ENCODE measurements at regions not wholly inside any gene's neighbourhood (a gene's known extent, or its start where the extent isn't known, plus 50 kb on each side); places are given as distances from the start of the nearest gene placed in this dataset.
A peak's percentile ranks its signal among the peaks of the same experiment; 100 is the strongest.

DNA sequence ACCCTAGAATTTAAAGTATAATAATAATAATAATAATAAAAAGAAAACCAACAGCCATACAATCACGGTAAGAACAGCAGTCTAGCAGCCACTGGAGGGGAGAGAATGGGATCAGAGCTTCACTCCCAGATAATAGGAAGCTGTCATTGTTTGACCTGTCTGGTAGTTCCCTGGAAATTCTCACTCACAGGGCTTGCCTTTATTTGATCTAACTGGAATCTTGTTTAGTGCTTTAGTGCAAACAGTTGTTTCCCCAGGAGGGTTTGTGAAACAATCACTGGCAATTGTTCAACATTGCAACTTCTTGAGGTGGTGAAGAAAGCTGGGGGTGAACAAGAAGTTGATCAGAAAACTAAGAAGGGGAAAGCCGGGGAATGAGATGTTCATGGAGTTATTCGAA lies 68.7 kb upstream of the PTCSC3 start:
- no peak overlapping the region for H3K27ac Mint-ChIP-seq (ENCODE audit: unreplicated experiment)
- no peak overlapping the region for H3K4me3 ChIP-seq (ENCODE audit: low read depth, low read length)
- H3K9me3 ChIP-seq = no peaks in the 10 kb centered on the region; the same call in 1 of the 2 replicates
- no peaks in the 10 kb centered on the region for H3K27me3 Mint-ChIP-seq (ENCODE audit: insufficient read depth, unreplicated experiment)
- no peak for DNase-seq
- no TSS peak for BruUV-seq (replicated peaks)
- H3K9me3 Mint-ChIP-seq (ENCODE audit: unreplicated experiment) = peaks cover 8% of the 10 kb centered on the region
- H3K36me3 ChIP-seq (ENCODE audit: control insufficient read depth, insufficient read depth, low read length) = no peaks in the 10 kb centered on the region
- no peaks in the 10 kb centered on the region for H3K27me3 ChIP-seq (replicated peaks; ENCODE audit: control insufficient read depth, insufficient read depth, low read length)
- intact Hi-C loops (cut with micrococcal nuclease; ENCODE audit: unreplicated experiment) = no loop called here
- H3K4me1 Mint-ChIP-seq (ENCODE audit: low read depth, unreplicated experiment) = peaks cover 14% of the 10 kb centered on the region
- POLR2A ChIA-PET = no interaction called here
- CTCF ChIA-PET = no interaction called here
- TF ChIP-seq, protein P1, sequence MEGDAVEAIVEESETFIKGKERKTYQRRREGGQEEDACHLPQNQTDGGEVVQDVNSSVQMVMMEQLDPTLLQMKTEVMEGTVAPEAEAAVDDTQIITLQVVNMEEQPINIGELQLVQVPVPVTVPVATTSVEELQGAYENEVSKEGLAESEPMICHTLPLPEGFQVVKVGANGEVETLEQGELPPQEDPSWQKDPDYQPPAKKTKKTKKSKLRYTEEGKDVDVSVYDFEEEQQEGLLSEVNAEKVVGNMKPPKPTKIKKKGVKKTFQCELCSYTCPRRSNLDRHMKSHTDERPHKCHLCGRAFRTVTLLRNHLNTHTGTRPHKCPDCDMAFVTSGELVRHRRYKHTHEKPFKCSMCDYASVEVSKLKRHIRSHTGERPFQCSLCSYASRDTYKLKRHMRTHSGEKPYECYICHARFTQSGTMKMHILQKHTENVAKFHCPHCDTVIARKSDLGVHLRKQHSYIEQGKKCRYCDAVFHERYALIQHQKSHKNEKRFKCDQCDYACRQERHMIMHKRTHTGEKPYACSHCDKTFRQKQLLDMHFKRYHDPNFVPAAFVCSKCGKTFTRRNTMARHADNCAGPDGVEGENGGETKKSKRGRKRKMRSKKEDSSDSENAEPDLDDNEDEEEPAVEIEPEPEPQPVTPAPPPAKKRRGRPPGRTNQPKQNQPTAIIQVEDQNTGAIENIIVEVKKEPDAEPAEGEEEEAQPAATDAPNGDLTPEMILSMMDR (IDR thresholded peaks at IDR 0.05; ENCODE audit: insufficient read depth in 1 of 2, low read depth in 1 of 2, low read length in 1 of 2, severe bottlenecking in 1 of 2, unreplicated experiment in 1 of 2) = no peak
- no peak overlapping the region for H3K4me3 Mint-ChIP-seq (ENCODE audit: unreplicated experiment)
- H3K4me1 ChIP-seq = no peaks in the 10 kb centered on the region
- H3K36me3 Mint-ChIP-seq (ENCODE audit: insufficient read depth, unreplicated experiment) = no peaks in the 10 kb centered on the region

DNA sequence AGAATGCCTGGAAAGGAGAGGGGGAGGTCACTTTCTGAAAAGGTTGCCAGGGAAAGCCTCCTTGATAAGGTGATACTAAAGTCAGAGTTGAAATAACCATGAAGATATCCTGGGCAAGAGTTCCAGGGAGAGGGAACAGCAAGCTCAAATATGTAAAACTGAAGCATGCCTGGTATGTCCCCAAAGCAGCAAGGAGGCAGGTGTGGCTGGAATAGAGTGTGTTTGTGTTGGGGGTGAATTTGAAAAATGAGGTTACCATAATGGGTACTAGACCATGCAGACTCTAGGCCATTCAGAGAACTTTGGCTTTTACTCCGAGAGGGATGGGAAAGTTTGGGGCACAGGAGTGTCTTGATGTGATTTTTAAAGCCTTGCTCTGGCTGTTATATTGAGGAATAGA lies 66.7 kb upstream of the PTCSC3 start:
- Mint-ChIP-seq H3K4me1 (ENCODE audit: low read depth, unreplicated experiment) (peaks cover 26% of the 10 kb centered on the region), H3K9me3 (ENCODE audit: unreplicated experiment) (peaks cover 6% of the 10 kb centered on the region), H3K27ac (ENCODE audit: unreplicated experiment) (no peak overlapping the region), H3K27me3 (ENCODE audit: insufficient read depth, unreplicated experiment) (no peaks in the 10 kb centered on the region), H3K4me3 (ENCODE audit: unreplicated experiment) (no peak overlapping the region), H3K36me3 (ENCODE audit: insufficient read depth, unreplicated experiment) (no peaks in the 10 kb centered on the region)
- H3K27me3 ChIP-seq (replicated peaks; ENCODE audit: control insufficient read depth, insufficient read depth, low read length) = no peaks in the 10 kb centered on the region
- POLR2A ChIA-PET = no interaction called here
- H3K4me1 ChIP-seq = peaks cover 3% of the 10 kb centered on the region
- TF ChIP-seq, protein P1 (IDR thresholded peaks at IDR 0.05; ENCODE audit: insufficient read depth in 1 of 2, low read depth in 1 of 2, low read length in 1 of 2, severe bottlenecking in 1 of 2, unreplicated experiment in 1 of 2) = no peak
- CTCF ChIA-PET = no interaction called here
- intact Hi-C loops (cut with micrococcal nuclease; ENCODE audit: unreplicated experiment) = no loop called here
- no peaks in the 10 kb centered on the region; the same call in 1 of the 2 replicates for H3K9me3 ChIP-seq
- DNase-seq = no peak
- no peaks in the 10 kb centered on the region for H3K36me3 ChIP-seq (ENCODE audit: control insufficient read depth, insufficient read depth, low read length)
- no peak overlapping the region for H3K4me3 ChIP-seq (ENCODE audit: low read depth, low read length)
- BruUV-seq (replicated peaks) = no TSS peak

DNA sequence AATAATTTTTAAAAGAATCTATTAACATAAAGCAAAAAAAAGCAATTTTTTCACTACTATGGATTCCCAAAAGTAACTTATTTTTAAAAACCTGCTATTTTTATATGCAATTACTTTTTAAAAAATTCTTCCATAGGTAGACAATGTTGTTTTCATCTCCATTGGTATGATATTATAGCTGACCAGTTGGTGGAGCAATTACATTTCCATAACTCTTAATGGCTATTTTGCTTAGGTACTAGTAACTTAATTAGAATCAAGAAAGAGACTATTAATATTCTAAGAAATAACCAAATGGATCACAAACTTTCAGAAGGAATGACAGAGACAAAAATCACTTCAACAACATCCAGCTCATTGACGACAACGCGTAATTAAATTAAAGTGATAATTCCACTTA lies 64.7 kb upstream of the PTCSC3 start:
- Mint-ChIP-seq H3K27me3 (ENCODE audit: insufficient read depth, unreplicated experiment) (no peaks in the 10 kb centered on the region), H3K4me1 (ENCODE audit: low read depth, unreplicated experiment) (peaks cover 20% of the 10 kb centered on the region), H3K9me3 (ENCODE audit: unreplicated experiment) (no peaks in the 10 kb centered on the region), H3K4me3 (ENCODE audit: unreplicated experiment) (no peak overlapping the region), H3K27ac (ENCODE audit: unreplicated experiment) (no peak overlapping the region), H3K36me3 (ENCODE audit: insufficient read depth, unreplicated experiment) (no peaks in the 10 kb centered on the region)
- H3K4me1 ChIP-seq = peaks cover 13% of the 10 kb centered on the region
- intact Hi-C loops (cut with micrococcal nuclease; ENCODE audit: unreplicated experiment) = loop anchor here (1.0 kb wide), 1 partner anchor 133 kb away; no protein-coding TSS in a partner anchor
- no peak overlapping the region for H3K4me3 ChIP-seq (ENCODE audit: low read depth, low read length)
- no peak for DNase-seq
- H3K36me3 ChIP-seq (ENCODE audit: control insufficient read depth, insufficient read depth, low read length) = no peaks in the 10 kb centered on the region
- no peaks in the 10 kb centered on the region for H3K27me3 ChIP-seq (replicated peaks; ENCODE audit: control insufficient read depth, insufficient read depth, low read length)
- TF ChIP-seq, protein P1 (IDR thresholded peaks at IDR 0.05; ENCODE audit: insufficient read depth in 1 of 2, low read depth in 1 of 2, low read length in 1 of 2, severe bottlenecking in 1 of 2, unreplicated experiment in 1 of 2) = peak in 1 of 2 experiments; percentile 27
- H3K9me3 ChIP-seq = no peaks in the 10 kb centered on the region
- ChIA-PET CTCF (interaction anchor here (0.8 to 1.1 kb wide), 2 partner anchors 172 to 313 kb away, joined by 3 read pairs; no protein-coding TSS in a partner anchor), POLR2A (no interaction called here)
- BruUV-seq (replicated peaks) = no TSS peak
